Endothelial cell (in vitro differentiated cells): ENCODE measurements at regions not wholly inside any gene's neighbourhood (a gene's known extent, or its start where the extent isn't known, plus 50 kb on each side); places are given as distances from the start of the nearest gene placed in this dataset.

Source experiments
- DNase-seq: peaks from one replicate; pipeline ENCODE4 v3.0.0; 2021; ENCODE audit warnings: low spot score
- H3K27ac Mint-ChIP-seq: one replicate; pipeline ENCODE4 v1.8.0; 2021; ENCODE audit warnings: mixed read lengths, inconsistent platforms; ENCODE audit not compliant: unreplicated experiment
- H3K27me3 Mint-ChIP-seq: one replicate; pipeline ENCODE4 v1.8.0; 2021; ENCODE audit warnings: mild to moderate bottlenecking, moderate library complexity, mixed read lengths, inconsistent platforms; ENCODE audit not compliant: unreplicated experiment
- H3K36me3 Mint-ChIP-seq: one replicate; pipeline ENCODE4 v1.8.0; 2021; ENCODE audit warnings: mild to moderate bottlenecking, low read depth, mixed read lengths, inconsistent platforms; ENCODE audit not compliant: unreplicated experiment
- H3K4me1 Mint-ChIP-seq: one replicate; pipeline ENCODE4 v1.8.0; 2021; ENCODE audit warnings: mild to moderate bottlenecking, mixed read lengths, inconsistent platforms; ENCODE audit not compliant: unreplicated experiment
- H3K4me3 Mint-ChIP-seq: one replicate; pipeline ENCODE4 v1.8.0; 2021; ENCODE audit warnings: mild to moderate bottlenecking, mixed read lengths, inconsistent platforms; ENCODE audit not compliant: unreplicated experiment
- H3K9me3 Mint-ChIP-seq: one replicate; pipeline ENCODE4 v1.8.0; 2021; ENCODE audit warnings: mixed read lengths, inconsistent platforms; ENCODE audit not compliant: unreplicated experiment
- TF ChIP-seq, protein P1 (sequence below): fragments of 200-600 bp; sonication (generic); IDR thresholded peaks from one replicate; pipeline ENCODE4 v1.5.0; 2021; ENCODE audit warnings: antibody characterized with exemption; ENCODE audit not compliant: unreplicated experiment

DNA sequence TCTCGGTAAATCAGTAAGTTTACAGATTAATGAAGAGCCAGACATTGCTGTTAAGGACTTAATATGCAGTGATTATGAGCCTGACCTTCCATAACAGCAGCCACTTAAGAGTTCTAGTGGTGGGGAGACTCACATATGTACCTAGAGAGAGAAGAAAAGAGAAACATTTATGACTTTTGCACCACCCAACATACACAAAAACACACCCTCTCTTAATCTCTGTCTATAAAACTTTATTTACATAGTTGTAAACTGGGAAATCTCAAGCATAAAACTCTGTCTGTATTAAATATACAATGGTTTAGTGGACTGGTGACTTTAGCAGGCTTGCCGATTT is 347.4 kb upstream of the ADGRL2 start:
- Mint-ChIP-seq H3K4me1 (no peaks in the 10 kb centered on the region), H3K27ac (no peak overlapping the region), H3K4me3 (no peak overlapping the region), H3K36me3 (no peaks in the 10 kb centered on the region), H3K9me3 (no peaks in the 10 kb centered on the region), H3K27me3 (no peaks in the 10 kb centered on the region)
- no peak for DNase-seq
- TF ChIP-seq, protein P1, sequence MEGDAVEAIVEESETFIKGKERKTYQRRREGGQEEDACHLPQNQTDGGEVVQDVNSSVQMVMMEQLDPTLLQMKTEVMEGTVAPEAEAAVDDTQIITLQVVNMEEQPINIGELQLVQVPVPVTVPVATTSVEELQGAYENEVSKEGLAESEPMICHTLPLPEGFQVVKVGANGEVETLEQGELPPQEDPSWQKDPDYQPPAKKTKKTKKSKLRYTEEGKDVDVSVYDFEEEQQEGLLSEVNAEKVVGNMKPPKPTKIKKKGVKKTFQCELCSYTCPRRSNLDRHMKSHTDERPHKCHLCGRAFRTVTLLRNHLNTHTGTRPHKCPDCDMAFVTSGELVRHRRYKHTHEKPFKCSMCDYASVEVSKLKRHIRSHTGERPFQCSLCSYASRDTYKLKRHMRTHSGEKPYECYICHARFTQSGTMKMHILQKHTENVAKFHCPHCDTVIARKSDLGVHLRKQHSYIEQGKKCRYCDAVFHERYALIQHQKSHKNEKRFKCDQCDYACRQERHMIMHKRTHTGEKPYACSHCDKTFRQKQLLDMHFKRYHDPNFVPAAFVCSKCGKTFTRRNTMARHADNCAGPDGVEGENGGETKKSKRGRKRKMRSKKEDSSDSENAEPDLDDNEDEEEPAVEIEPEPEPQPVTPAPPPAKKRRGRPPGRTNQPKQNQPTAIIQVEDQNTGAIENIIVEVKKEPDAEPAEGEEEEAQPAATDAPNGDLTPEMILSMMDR = no peak

DNA sequence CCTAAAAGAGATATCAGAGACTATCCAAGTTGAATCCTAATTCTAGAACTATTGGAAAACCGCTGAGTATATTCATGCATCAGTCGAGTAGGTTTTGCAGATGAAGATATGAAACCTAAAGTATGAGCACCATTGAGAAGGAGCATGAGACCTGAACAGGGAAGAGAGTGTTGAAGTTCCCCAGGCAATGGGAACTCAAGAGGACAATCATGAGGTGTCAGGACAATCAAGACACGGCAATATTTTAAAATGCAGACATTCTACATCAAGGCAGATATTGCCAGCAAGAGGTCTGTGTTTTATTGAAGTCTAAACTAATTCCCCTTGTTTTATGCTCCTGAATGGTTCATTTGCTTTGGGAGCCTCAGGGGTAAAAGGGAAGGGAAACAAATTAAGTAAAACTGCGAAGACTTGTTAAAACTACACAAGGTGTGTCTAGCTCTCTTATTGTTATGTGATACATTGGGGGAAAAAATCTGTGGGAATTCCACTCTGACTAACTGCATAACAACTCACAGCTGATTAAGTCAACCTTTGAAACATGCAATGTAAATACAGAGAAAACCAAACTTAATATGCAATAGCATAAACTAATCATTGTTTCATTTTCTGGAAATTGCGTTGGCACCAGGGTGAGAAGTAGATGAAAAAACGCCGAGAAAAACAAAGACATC is 347.9 kb upstream of the ADGRL2 start:
- no peak overlapping the region for H3K27ac Mint-ChIP-seq
- TF ChIP-seq, protein P1 = no peak
- no peak overlapping the region for H3K4me3 Mint-ChIP-seq
- no peak for DNase-seq
- no peaks in the 10 kb centered on the region for H3K36me3 Mint-ChIP-seq
- no peaks in the 10 kb centered on the region for H3K27me3 Mint-ChIP-seq
- H3K4me1 Mint-ChIP-seq = no peaks in the 10 kb centered on the region
- no peaks in the 10 kb centered on the region for H3K9me3 Mint-ChIP-seq

DNA sequence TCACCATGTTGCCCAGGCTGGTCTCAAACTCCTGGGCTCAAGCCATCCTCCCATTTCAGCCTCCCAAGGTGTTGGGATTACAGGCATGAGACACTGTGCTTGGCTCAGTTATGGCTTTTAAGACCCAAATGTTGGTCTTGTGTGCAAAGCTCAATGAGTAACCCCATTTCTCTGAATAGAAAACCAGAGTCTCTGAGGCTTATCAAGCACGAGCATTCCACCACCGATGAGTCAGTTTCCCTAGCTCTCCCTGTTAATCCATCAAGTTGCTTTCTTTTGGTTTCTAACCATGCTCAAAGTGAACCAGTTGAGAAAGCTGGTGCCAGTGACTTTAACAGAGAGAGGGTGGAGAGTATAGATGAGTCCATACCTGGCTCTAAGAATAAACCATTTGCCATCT is 350.9 kb upstream of the ADGRL2 start:
- no peak for DNase-seq
- no peaks in the 10 kb centered on the region for H3K4me1 Mint-ChIP-seq
- H3K27ac Mint-ChIP-seq = no peak overlapping the region
- H3K4me3 Mint-ChIP-seq = no peak overlapping the region
- TF ChIP-seq, protein P1 = no peak
- no peaks in the 10 kb centered on the region for H3K27me3 Mint-ChIP-seq
- H3K9me3 Mint-ChIP-seq = no peaks in the 10 kb centered on the region
- H3K36me3 Mint-ChIP-seq = no peaks in the 10 kb centered on the region

DNA sequence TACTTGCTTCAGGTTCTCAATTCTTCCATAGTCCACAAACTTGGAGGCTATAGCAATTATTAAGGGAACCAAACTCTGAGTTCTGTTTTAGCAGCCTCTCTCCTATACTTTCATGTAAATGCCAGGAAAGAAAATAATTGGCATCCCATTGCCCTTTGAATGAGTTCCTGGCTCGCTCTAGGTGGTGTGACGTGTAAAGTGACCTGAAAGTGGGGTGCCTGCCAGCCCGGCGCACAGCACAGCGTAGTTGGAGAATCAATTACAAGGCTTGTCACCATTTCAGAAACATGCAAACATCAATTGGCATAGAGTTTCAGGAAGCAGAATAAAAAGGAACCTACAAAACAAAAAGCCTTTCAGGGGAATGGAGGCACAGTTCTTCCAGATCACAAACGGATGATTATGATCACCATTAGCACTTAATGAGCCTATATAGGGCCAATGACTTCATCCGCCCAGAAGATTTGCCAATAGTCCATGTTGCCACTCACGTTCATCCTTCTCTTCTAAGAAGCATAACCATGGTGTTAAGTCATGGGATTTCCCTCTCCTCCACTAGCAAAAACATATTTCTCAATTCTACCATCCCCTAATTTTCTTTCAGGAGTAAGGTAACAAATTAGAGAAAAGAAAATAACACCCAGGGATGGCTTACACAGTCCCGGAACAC is 354.6 kb upstream of the ADGRL2 start:
- DNase-seq = no peak
- Mint-ChIP-seq H3K4me3 (no peak overlapping the region), H3K9me3 (no peaks in the 10 kb centered on the region), H3K27me3 (no peaks in the 10 kb centered on the region), H3K27ac (no peak overlapping the region), H3K4me1 (no peaks in the 10 kb centered on the region), H3K36me3 (no peaks in the 10 kb centered on the region)
- TF ChIP-seq, protein P1 = no peak

DNA sequence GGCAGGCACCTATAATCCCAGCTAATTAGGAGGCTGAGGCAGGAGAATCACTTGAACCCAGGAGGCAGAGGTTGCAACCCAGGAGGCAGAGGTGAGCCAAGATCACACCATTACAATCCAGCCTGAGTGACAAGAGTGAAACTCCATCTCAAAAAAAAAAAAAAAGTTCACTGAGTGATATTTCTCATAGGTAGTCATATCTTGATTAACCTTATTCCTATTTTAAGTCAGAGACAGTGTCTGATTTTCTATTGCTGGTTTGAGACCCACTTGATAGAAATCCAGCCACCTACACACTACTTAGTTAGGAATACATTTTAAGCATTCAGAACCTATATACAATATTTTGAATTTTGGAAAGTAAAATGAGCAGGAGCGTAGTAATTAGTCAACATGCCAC is 357.4 kb upstream of the ADGRL2 start:
- Mint-ChIP-seq H3K36me3 (no peaks in the 10 kb centered on the region), H3K4me1 (no peaks in the 10 kb centered on the region), H3K27ac (no peak overlapping the region), H3K27me3 (no peaks in the 10 kb centered on the region), H3K4me3 (no peak overlapping the region), H3K9me3 (no peaks in the 10 kb centered on the region)
- TF ChIP-seq, protein P1 = no peak
- no peak for DNase-seq
